ENCODE measurements at regions not wholly inside any gene's neighbourhood (a gene's known extent, or its start where the extent isn't known, plus 50 kb on each side); places are given as distances from the start of the nearest gene placed in this dataset.

- TF ChIP-seq SIN3B (IDR thresholded peaks at IDR 0.05; ENCODE audit: low read length) (no peak), PREB (CRISPR knock-in tag; IDR thresholded peaks at IDR 0.05) (no peak), POLR2G (IDR thresholded peaks at IDR 0.05; ENCODE audit: low read depth, low read length) (no peak), ZNF138 (CRISPR knock-in tag; IDR thresholded peaks at IDR 0.05; ENCODE audit: low read depth) (no peak), TCF12 (IDR thresholded peaks at IDR 0.05) (no peak), TCF12 (CRISPR knock-in tag; IDR thresholded peaks at IDR 0.05) (no peak), ZBTB33 (CRISPR knock-in tag; IDR thresholded peaks at IDR 0.05) (no peak), HCFC1 (IDR thresholded peaks at IDR 0.05; ENCODE audit: low read depth, low read length) (no peak), CEBPB (IDR thresholded peaks at IDR 0.05; ENCODE audit: borderline replicate concordance, low read depth, low read length) (no peak), POLR2A (IDR thresholded peaks at IDR 0.05; ENCODE audit: insufficient read depth in 1 of 2, low read depth in 2 of 2, low read length in 2 of 2) (no peak), SOX13 (IDR thresholded peaks at IDR 0.05) (no peak), SOX13 (CRISPR knock-in tag; conservative IDR thresholded peaks at IDR 0.05 in 1 of 2, IDR thresholded peaks at IDR 0.05 in 1 of 2) (no peak)
Observed at GRCh38 chr7:156566812-156567549, 73.6 kb upstream of the RNF32 start.

Data from HepG2 (cell line).